HEK293T (cell line): ENCODE measurements at regions not wholly inside any gene's neighbourhood (a gene's known extent, or its start where the extent isn't known, plus 50 kb on each side); places are given as distances from the start of the nearest gene placed in this dataset.

Source experiments
- CTCF ChIA-PET: fragments of 350-600 bp; formaldehyde crosslinking; extraction: SDS; loops from one replicate; lab custom pipeline; 2021; ENCODE audit warnings: antibody characterized with exemption, inconsistent platforms; lab: Yijun Ruan, JAX
- POLR2A ChIA-PET: fragments of 350-600 bp; formaldehyde crosslinking; extraction: SDS; loops from one replicate; lab custom pipeline; 2020; ENCODE audit warnings: antibody characterized with exemption, inconsistent platforms; lab: Yijun Ruan, JAX
- DNase-seq: peaks from one replicate; pipeline ENCODE4 v3.0.0; 2012; ENCODE audit warnings: mixed read lengths; ENCODE audit errors: extremely low spot score
- ARNT ChIP-seq: fragments of 450-650 bp; IDR thresholded peaks from 2 replicates; pipeline ENCODE4 v1.6.1; 2017; ENCODE audit warnings: mild to moderate bottlenecking
- BHLHE40 ChIP-seq: fragments of 450-650 bp; IDR thresholded peaks from 2 replicates; pipeline ENCODE4 v1.6.1; 2016; ENCODE audit warnings: mild to moderate bottlenecking, moderate library complexity, borderline replicate concordance
- CTBP1 ChIP-seq: fragments of 450-650 bp; IDR thresholded peaks from 2 replicates; pipeline ENCODE4 v1.6.1; 2016; ENCODE audit warnings: borderline replicate concordance
- ELF4 ChIP-seq: fragments of 450-650 bp; IDR thresholded peaks from 2 replicates; pipeline ENCODE4 v1.6.1; 2017; ENCODE audit warnings: antibody characterized with exemption
- FOXA1 ChIP-seq: fragments of 450-650 bp; IDR thresholded peaks from 2 replicates; pipeline ENCODE4 v1.6.1; 2016; ENCODE audit warnings: mild to moderate bottlenecking
- FOXK2 ChIP-seq: fragments of 450-650 bp; IDR thresholded peaks from 2 replicates; pipeline ENCODE4 v1.6.1; 2016; ENCODE audit warnings: mild to moderate bottlenecking
- FOXM1 ChIP-seq: fragments of 450-650 bp; IDR thresholded peaks from 2 replicates; pipeline ENCODE4 v1.6.1; 2017; ENCODE audit warnings: mild to moderate bottlenecking, borderline replicate concordance
- HDGF ChIP-seq: fragments of 450-650 bp; IDR thresholded peaks from 2 replicates; pipeline ENCODE4 v1.6.1; 2017; ENCODE audit warnings: antibody characterized with exemption, borderline replicate concordance
- L3MBTL2 ChIP-seq: fragments of 450-650 bp; conservative IDR thresholded peaks from 2 replicates; pipeline ENCODE4 v1.6.1; 2016; ENCODE audit warnings: mild to moderate bottlenecking
- LEF1 ChIP-seq: fragments of 450-650 bp; IDR thresholded peaks from 2 replicates; pipeline ENCODE4 v1.6.1; 2017; ENCODE audit warnings: mild to moderate bottlenecking, borderline replicate concordance
- NFRKB ChIP-seq: fragments of 450-650 bp; IDR thresholded peaks from 2 replicates; pipeline ENCODE4 v1.6.1; 2016; ENCODE audit warnings: mild to moderate bottlenecking, moderate library complexity
- SP1 ChIP-seq: fragments of 450-650 bp; IDR thresholded peaks from 2 replicates; pipeline ENCODE4 v1.6.1; 2017
- SUZ12 ChIP-seq: fragments of 450-650 bp; IDR thresholded peaks from 2 replicates; pipeline ENCODE4 v1.6.1; 2016; ENCODE audit warnings: mild to moderate bottlenecking
- TARDBP ChIP-seq: fragments of 450-650 bp; IDR thresholded peaks from 2 replicates; pipeline ENCODE4 v1.6.1; 2016
- ZNF384 ChIP-seq: fragments of 450-650 bp; IDR thresholded peaks from 2 replicates; pipeline ENCODE4 v1.6.1; 2016
- TF ChIP-seq, protein P1 (sequence below): fragments of 450-650 bp; IDR thresholded peaks from 2 replicates; pipeline ENCODE4 v1.6.1; 2016

DNA sequence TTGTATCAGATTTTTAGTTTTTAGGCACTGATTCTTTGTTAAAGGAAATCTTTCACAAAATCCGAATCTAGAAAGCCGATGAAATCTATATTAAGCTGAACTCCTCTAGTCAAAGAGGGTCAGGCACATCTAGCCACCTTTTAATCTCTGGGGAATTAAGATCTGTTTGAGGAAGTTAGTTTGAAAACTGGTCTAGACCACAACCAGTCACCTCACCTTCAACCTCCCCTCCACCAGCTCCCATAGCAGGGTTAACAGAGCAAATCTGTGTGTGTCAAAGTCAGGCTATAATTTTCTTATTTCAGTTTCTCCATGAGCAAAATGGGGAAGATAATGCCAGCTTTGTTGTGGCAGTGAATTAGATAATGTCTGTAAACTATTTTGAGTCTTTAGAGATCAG lies 110.0 kb upstream of the IGFBP7 start:
- ChIA-PET POLR2A (no interaction called here), CTCF (no interaction called here)
- no peak for TF ChIP-seq L3MBTL2
- TF ChIP-seq ELF4: no peak
- TF ChIP-seq FOXK2: no peak
- no peak for TF ChIP-seq ZNF384
- TF ChIP-seq FOXM1: no peak
- no peak for TF ChIP-seq HDGF
- no peak for TF ChIP-seq SP1
- no peak for TF ChIP-seq NFRKB
- TF ChIP-seq ARNT: no peak
- TF ChIP-seq BHLHE40: no peak
- no peak for TF ChIP-seq LEF1
- TF ChIP-seq CTBP1: no peak
- TF ChIP-seq FOXA1: no peak
- no peak for TF ChIP-seq TARDBP
- TF ChIP-seq, protein P1, sequence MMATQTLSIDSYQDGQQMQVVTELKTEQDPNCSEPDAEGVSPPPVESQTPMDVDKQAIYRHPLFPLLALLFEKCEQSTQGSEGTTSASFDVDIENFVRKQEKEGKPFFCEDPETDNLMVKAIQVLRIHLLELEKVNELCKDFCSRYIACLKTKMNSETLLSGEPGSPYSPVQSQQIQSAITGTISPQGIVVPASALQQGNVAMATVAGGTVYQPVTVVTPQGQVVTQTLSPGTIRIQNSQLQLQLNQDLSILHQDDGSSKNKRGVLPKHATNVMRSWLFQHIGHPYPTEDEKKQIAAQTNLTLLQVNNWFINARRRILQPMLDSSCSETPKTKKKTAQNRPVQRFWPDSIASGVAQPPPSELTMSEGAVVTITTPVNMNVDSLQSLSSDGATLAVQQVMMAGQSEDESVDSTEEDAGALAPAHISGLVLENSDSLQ: no peak
- no peak for TF ChIP-seq SUZ12
- DNase-seq: no peak

DNA sequence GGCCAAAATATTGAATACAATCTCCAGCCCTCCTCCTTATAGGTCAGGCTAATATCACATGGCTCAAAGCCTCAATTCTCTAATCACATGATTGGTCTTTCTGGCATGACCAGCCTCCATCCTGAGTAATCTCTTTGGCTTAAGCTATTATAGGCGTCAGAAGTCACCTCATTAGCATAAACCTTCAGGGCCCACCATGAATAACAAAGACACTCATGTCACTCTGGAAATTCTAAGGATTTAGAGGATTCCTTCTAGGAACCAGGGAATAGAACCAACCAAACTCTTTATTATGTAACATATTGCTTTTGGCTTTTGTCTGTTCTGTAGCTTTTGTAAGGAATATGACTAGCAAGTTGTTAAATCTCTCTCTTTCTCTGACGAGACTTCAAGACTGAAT lies 109.2 kb upstream of the IGFBP7 start:
- TF ChIP-seq CTBP1: no peak
- no peak for TF ChIP-seq FOXM1
- TF ChIP-seq L3MBTL2: no peak
- no peak for TF ChIP-seq SP1
- TF ChIP-seq, protein P1: no peak
- no peak for TF ChIP-seq TARDBP
- no peak for TF ChIP-seq FOXA1
- no peak for TF ChIP-seq HDGF
- TF ChIP-seq ZNF384: no peak
- TF ChIP-seq ARNT: no peak
- TF ChIP-seq NFRKB: no peak
- TF ChIP-seq BHLHE40: no peak
- ChIA-PET CTCF (interaction anchor here (0.6 to 1.1 kb wide), 2 partner anchors 29 to 1785 kb away, joined by 3 to 5 read pairs; no protein-coding TSS in a partner anchor), POLR2A (no interaction called here)
- DNase-seq: no peak

DNA sequence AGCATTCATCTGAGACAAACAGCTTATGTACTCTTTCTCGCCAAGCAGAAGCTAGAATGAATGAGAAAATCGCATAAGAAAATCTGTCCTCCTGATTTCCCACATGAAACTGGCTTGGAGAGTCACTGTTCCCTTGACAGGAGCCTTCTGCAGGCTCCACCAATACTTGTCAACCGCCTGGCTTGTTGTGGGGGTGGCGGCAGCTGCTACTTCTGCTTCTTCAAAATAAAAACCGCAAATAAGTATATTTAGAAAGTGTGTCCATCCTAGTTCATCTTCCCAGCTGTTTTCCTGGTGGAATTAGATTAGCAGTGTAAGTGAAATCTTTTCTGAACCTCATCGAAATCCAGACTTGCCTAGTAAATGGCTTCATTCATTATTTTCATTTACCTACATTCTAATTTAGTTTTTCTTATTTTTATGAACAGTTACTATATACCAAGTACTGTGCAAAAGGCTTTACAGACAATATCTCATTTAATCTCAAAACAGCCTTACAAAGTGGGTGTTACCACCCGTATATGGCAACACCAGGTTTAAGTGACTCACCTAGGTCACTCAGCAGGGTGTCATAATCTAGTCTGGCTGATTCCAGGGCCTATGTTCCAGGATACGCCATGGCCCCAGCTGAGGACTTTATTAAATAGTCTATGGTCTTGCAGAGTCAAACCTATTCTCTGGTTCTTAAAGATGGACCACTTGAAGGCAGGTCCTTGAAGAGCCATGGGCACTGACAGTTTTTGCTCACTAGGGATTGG lies 104.6 kb upstream of the IGFBP7 start:
- TF ChIP-seq LEF1: no peak
- TF ChIP-seq BHLHE40: no peak
- TF ChIP-seq ARNT: no peak
- TF ChIP-seq FOXA1: no peak
- TF ChIP-seq, protein P1: no peak
- TF ChIP-seq CTBP1: no peak
- no peak for TF ChIP-seq TARDBP
- no peak for TF ChIP-seq NFRKB
- no peak for TF ChIP-seq SP1
- TF ChIP-seq FOXM1: no peak
- no peak for TF ChIP-seq ELF4
- TF ChIP-seq L3MBTL2: no peak
- TF ChIP-seq HDGF: no peak
- ChIA-PET CTCF (interaction anchor here (0.6 kb wide), 1 partner anchor 52 kb away, joined by 3 read pairs; no protein-coding TSS in a partner anchor), POLR2A (no interaction called here)
- DNase-seq: no peak

- POLR2A ChIA-PET: no interaction called here
- no peak for DNase-seq
- CTCF ChIA-PET: no interaction called here
- TF ChIP-seq LEF1 (no peak), NFRKB (no peak), FOXM1 (no peak), HDGF (no peak), ARNT (no peak)
These were observed 100.9 kb upstream of the IGFBP7 start for GRCh38 chr4:57211131-57211530.

DNA sequence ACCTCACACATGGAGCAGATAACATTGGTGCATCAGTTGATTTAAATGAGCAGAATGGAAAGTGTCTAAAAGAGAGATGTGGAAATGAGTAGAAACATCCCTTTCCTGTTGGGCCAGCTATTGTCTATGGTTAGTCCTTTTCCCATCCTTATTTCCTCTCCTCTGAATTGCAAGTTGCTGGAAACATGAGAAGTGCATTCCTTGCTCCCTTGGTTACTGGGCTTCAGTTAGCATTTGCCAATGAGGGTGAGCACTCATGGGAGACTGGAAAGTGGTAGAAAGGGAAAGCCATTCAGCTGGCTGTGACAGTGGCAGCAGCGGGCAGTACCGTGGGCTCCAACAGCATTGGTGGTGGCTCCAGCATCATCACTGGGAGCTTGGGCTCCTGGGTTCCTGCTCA lies 96.0 kb upstream of the IGFBP7 start:
- TF ChIP-seq LEF1 (no peak), CTBP1 (no peak), FOXM1 (no peak), SP1 (no peak), ELF4 (no peak), TARDBP (no peak), NFRKB (no peak), L3MBTL2 (no peak), ZNF384 (no peak), BHLHE40 (no peak), FOXA1 (no peak), FOXK2 (no peak), ARNT (no peak), HDGF (no peak), SUZ12 (no peak)
- TF ChIP-seq, protein P1: no peak
- CTCF ChIA-PET: interaction anchor here (0.9 to 1.0 kb wide), 2 partner anchors 15 to 42 kb away, joined by 3 to 5 read pairs; no protein-coding TSS in a partner anchor
- no peak for DNase-seq
- POLR2A ChIA-PET: no interaction called here
